Stomach (tissue), 8 donors: ENCODE measurements at regions not wholly inside any gene's neighbourhood (a gene's known extent, or its start where the extent isn't known, plus 50 kb on each side); places are given as distances from the start of the nearest gene placed in this dataset.
A peak's percentile ranks its signal among the peaks of the same experiment; 100 is the strongest.

Experiments used
- DNase-seq, 2 donors: peaks; one replicate each; pipeline versions ENCODE4 v3.0.0 to v3.0.0-alpha.2; 2013 to 2019
- H3K27ac ChIP-seq, 5 donors: fragments of 200-600 bp in 4 of 5; sonication (generic) in 4 of 5; one replicate each; pipeline ENCODE4 v1.5.1; 2013 to 2019; ENCODE audit warnings: mild to moderate bottlenecking in 1 of 5, moderate library complexity in 1 of 5
- H3K27me3 ChIP-seq, 3 donors: fragments of 200-600 bp; sonication (generic); one replicate each; pipeline ENCODE4 v1.5.1; 2017 to 2019; ENCODE audit warnings: mixed run types in 1 of 3
- H3K36me3 ChIP-seq, 4 donors: fragments of 200-600 bp; sonication (generic); 1 replicate in 3 of 4; 2 replicates in 1 of 4; pipeline ENCODE4 v1.5.1; 2016 to 2019
- H3K4me1 ChIP-seq, 4 donors: fragments of 200-600 bp; sonication (generic); one replicate each; pipeline ENCODE4 v1.5.1; 2016 to 2019
- H3K4me3 ChIP-seq, 4 donors: fragments of 200-600 bp; sonication (generic) in 3 of 4; one replicate each; pipeline ENCODE4 v1.5.1; 2016 to 2019; ENCODE audit warnings: mild to moderate bottlenecking in 1 of 4
- H3K9me3 ChIP-seq, 4 donors: fragments of 200-600 bp; sonication (generic); one replicate each; pipeline ENCODE4 v1.5.1; 2016 to 2019
- EP300 ChIP-seq: sonication (generic); formaldehyde crosslinking; IDR thresholded peaks from one replicate; pipeline ENCODE4 v1.6.1; 2017; ENCODE audit warnings: antibody characterized with exemption
- POLR2A ChIP-seq, 4 donors: fragments of 450-650 bp; IDR thresholded peaks; one replicate each; pipeline ENCODE4 v1.6.1; 2016; ENCODE audit warnings: antibody characterized with exemption in 4 of 4, control low read depth in 2 of 4, mild to moderate bottlenecking in 1 of 4, moderate library complexity in 1 of 4
- POLR2AphosphoS5 ChIP-seq, 3 donors: sonication (generic); formaldehyde crosslinking; IDR thresholded peaks; one replicate each; pipeline ENCODE4 v1.6.1; 2016; ENCODE audit warnings: antibody characterized with exemption in 3 of 3
- WGBS, 5 donors: extraction: QIAGEN DNeasy Blood & Tissue Kit in 3 of 5; methylation state at CpG; one replicate each; pipeline versions ENCODE4 v1.1.5 to v1.1.7; 2013 to 2018; 5-methylcytosine and 5-hydroxymethylcytosine counted together
- intact Hi-C: fragments of 100-400 bp; cut with DNase I; formaldehyde crosslinking; loops from one replicate; pipeline ENCODE4 v1.15.1; 2023; ENCODE audit warnings: low total_unique reads
- TF ChIP-seq, protein P1 (sequence below), 7 experiments: fragments of 450-650 bp in 4 of 7; fragments of 200-600 bp in 3 of 7; sonication (generic) in 3 of 7; IDR thresholded peaks; one replicate each; pipeline ENCODE4 v1.5.1; 2016 to 2019; ENCODE audit warnings: antibody characterized with exemption in 7 of 7, control low read depth in 2 of 7, mild to moderate bottlenecking in 1 of 7
- donor health status: healthy with polysubstance abuse.
- donor health status: Bipolar disorder and iron deficiency.
- donor health status: healthy.

DNA sequence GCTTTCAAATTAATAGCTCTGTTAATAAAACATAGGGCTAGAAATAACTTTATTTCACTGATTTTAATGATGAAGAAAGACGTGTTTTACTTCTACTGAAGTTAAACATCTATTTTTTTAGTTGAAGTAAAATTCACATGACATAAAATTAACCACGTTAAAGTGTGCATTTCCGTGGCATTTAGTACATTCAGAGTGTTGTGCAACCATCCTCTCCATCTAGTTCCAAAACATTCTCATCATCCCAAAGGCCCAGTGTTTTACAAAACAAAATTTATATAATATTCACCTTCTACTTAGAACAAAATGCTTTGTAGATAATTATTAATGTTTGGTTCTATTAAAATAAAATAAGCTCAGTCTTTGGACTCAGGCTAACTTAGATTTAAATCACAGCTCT, 108.5 kb upstream of the GNG12 start:
- Histone ChIP-seq H3K4me1 (peaks cover 0 to 23% (median 0%) of the 10 kb centered on the region in 4 donors), H3K9me3 (no peaks in the 10 kb centered on the region), H3K36me3 (no peaks in the 10 kb centered on the region), H3K4me3 (no peak overlapping the region), H3K27me3 (no peaks in the 10 kb centered on the region), H3K27ac (no peak overlapping the region)
- no peak for DNase-seq
- intact Hi-C loops: no loop called here
- 65 to 73% (median 69%) methylated on average over 3 of the region's 3 CpGs for WGBS, 5 donors
- TF ChIP-seq POLR2A (IDR thresholded peaks at IDR 0.05): no peak
- no peak for TF ChIP-seq EP300
- TF ChIP-seq, protein P1, sequence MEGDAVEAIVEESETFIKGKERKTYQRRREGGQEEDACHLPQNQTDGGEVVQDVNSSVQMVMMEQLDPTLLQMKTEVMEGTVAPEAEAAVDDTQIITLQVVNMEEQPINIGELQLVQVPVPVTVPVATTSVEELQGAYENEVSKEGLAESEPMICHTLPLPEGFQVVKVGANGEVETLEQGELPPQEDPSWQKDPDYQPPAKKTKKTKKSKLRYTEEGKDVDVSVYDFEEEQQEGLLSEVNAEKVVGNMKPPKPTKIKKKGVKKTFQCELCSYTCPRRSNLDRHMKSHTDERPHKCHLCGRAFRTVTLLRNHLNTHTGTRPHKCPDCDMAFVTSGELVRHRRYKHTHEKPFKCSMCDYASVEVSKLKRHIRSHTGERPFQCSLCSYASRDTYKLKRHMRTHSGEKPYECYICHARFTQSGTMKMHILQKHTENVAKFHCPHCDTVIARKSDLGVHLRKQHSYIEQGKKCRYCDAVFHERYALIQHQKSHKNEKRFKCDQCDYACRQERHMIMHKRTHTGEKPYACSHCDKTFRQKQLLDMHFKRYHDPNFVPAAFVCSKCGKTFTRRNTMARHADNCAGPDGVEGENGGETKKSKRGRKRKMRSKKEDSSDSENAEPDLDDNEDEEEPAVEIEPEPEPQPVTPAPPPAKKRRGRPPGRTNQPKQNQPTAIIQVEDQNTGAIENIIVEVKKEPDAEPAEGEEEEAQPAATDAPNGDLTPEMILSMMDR (IDR thresholded peaks at IDR 0.05): no peak
- TF ChIP-seq POLR2AphosphoS5 (IDR thresholded peaks at IDR 0.05): no peak

DNA sequence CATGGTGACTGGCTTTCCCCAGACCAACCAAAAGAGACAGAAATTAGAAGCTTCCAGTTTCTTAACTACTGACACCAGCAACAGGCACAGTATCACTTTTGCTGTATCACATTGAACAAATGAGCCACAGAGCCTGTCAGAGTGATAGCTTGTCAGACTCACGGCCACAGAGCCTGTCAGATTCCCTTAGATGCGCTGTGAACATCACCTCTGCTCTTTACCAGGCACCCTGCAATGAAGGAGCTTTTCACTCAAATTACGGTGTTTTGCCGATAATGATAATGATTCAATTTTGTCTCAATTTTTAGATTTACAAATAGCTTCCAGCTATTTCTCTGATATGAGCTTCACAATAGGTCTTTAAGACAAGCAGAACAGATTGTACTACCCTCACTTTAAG, 107.9 kb upstream of the GNG12 start:
- H3K36me3 ChIP-seq: no peaks in the 10 kb centered on the region
- WGBS, 5 donors: 89 to 96% (median 91%) methylated on average over 4 of the region's 4 CpGs
- no peaks in the 10 kb centered on the region for H3K27me3 ChIP-seq
- intact Hi-C loops: no loop called here
- H3K27ac ChIP-seq: no peak overlapping the region
- H3K4me3 ChIP-seq: no peak overlapping the region
- H3K4me1 ChIP-seq: peaks cover 0 to 17% (median 0%) of the 10 kb centered on the region in 4 donors
- TF ChIP-seq, protein P1 (IDR thresholded peaks at IDR 0.05): no peak
- TF ChIP-seq EP300 (no peak), POLR2A (IDR thresholded peaks at IDR 0.05) (no peak), POLR2AphosphoS5 (IDR thresholded peaks at IDR 0.05) (no peak)
- H3K9me3 ChIP-seq: no peaks in the 10 kb centered on the region
- no peak for DNase-seq

DNA sequence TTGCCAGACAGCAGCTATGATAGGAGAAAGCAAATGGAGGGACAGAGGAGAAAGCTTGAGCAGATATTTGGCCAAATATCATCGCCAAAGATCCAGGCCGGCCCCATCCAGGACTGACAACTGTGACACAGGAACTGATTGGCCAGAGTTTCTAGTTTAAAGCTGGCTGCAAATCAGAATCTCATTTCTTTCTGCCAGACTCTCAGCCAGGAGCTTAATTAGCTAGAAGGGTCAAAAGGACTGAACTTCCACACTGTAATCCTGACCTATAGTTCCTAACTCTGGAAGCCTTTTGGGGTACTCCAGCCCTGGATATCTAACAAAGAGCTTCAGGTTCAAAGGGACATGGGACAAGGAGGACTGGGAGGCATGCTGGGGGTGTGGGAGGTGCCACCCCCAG, 106.7 kb upstream of the GNG12 start:
- no peaks in the 10 kb centered on the region for H3K36me3 ChIP-seq
- no peaks in the 10 kb centered on the region for H3K27me3 ChIP-seq
- H3K9me3 ChIP-seq: no peaks in the 10 kb centered on the region
- H3K4me1 ChIP-seq: peaks cover 0 to 9% (median 0%) of the 10 kb centered on the region in 4 donors
- no peak overlapping the region for H3K4me3 ChIP-seq
- intact Hi-C loops: no loop called here
- TF ChIP-seq, protein P1 (IDR thresholded peaks at IDR 0.05): no peak
- TF ChIP-seq POLR2A (IDR thresholded peaks at IDR 0.05) (no peak), EP300 (no peak), POLR2AphosphoS5 (IDR thresholded peaks at IDR 0.05) (no peak)
- H3K27ac ChIP-seq: no peak overlapping the region
- WGBS, 5 donors: 42 to 92% (median 63%) methylated on average over 2 of the region's 2 CpGs
- no peak for DNase-seq

DNA sequence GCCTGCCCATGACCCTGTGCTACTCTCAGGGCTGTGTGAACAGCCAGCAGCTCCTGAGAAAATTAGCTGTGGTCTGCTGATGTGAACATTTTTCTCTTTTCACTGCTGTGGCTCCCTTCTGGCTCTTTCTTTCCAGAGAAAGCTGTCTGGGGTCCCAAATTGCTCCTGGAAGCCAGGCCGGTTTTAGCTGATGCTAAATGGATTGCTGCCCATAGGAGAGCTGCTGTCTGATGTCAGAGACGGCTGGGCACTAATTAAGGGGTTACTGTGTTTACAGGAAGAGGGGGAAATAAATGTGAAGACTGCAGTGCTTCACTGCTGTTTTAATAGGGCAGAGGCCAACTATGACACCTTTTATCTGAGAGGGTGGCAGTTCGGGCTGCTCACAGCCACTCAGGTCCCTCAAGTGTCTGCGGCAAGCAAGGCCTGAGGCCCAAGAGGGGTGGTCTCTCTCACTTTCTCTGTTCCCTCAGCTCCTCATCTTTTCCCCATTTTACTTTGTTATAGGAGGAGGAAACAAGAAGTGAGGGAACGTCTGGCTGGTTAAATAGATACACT, 106.0 kb upstream of the GNG12 start:
- no peaks in the 10 kb centered on the region for H3K36me3 ChIP-seq
- H3K4me1 ChIP-seq: peaks cover 0 to 9% (median 0%) of the 10 kb centered on the region in 4 donors
- H3K27me3 ChIP-seq: no peaks in the 10 kb centered on the region
- H3K9me3 ChIP-seq: no peaks in the 10 kb centered on the region
- peak in 1 of 2 donors; percentile 49 for DNase-seq
- TF ChIP-seq, protein P1 (IDR thresholded peaks at IDR 0.05): no peak
- TF ChIP-seq POLR2A (IDR thresholded peaks at IDR 0.05) (no peak), POLR2AphosphoS5 (IDR thresholded peaks at IDR 0.05) (no peak), EP300 (no peak)
- intact Hi-C loops: no loop called here
- WGBS, 5 donors: 49 to 65% (median 60%) methylated on average over 5 of the region's 5 CpGs
- no peak overlapping the region for H3K27ac ChIP-seq
- H3K4me3 ChIP-seq: no peak overlapping the region
